Amniotic epithelial cell (primary cell): ENCODE measurements at regions not wholly inside any gene's neighbourhood (a gene's known extent, or its start where the extent isn't known, plus 50 kb on each side); places are given as distances from the start of the nearest gene placed in this dataset.
A peak's percentile ranks its signal among the peaks of the same experiment; 100 is the strongest.
"Not testable (repeated sequence)": the region's sequence is repeated elsewhere in the genome, so short reads cannot be mapped to it uniquely, and the experiment has no call there.

Source experiments
- DNase-seq: peaks from one replicate; pipeline ENCODE4 v3.0.0-alpha.2; 2010; ENCODE audit warnings: low read depth

DNA sequence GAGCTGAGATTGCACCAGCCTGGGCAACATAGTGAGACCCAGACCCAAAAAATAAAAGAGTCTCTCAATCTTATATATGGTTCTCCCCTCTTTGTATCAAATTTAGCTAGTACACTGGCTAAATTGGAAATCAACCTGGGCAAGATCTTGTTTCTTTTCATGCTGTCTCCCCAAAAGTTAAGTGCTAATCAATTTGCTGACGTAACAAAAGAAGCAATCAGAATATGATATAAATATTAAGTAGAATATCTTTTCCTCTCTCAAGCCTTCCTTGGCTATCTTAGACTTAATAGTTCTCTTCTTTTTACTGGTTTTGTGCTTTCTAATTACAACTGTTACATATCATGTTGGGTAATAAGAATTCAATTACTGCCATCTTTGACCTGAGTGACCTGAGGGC lies 258.9 kb downstream of the KCNRG start:
- DNase-seq = no peak

DNA sequence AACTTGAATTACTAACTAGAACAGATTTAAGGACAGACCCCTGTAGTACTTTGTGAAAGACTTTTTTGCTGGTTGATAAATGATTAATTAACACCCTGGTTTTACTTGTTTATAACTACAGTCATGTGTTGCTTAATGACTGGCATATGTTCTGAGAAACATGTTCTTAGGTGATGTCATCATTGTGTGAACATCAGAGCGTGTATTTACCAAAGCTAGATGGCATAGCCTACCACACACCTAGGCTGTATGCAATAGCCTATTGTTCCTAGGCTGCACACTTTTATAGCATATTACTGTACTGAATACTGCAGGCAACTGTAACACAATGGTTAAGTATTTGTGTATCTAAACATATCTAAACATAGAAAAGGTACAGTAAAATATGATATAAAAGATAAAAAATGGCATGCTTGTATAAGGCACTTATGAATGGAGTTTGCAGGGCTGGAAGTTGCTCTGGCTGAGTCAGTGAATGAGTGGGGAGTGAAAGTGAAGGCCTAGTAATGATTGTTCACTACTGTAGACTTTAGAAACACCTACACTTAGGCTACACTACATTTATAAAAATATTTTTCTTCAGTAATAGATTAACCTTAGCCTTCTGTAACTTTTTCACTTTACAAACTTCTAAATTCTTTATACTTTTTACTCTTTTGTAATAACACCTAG lies 260.3 kb downstream of the KCNRG start:
- peak; percentile 34 for DNase-seq

DNA sequence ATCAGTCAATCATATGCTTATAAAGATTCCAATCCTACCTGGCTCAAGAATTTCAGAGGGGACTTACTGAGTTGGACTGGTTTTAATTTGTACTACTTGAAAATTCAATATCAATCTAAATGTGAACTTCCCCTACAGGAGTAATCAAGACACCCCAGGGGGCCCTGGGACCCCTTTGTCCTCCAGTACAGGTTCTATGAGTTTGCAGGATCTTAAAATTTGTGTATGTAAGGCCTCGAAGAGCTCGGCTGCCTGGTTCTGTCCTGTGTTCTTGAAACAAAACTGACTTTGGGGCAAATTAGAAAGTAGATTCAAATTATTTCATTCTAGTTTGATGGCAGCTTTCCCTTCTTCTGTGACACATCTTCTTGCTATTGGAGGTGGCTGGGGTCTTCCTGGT lies 261.3 kb downstream of the KCNRG start:
- DNase-seq = no peak

DNA sequence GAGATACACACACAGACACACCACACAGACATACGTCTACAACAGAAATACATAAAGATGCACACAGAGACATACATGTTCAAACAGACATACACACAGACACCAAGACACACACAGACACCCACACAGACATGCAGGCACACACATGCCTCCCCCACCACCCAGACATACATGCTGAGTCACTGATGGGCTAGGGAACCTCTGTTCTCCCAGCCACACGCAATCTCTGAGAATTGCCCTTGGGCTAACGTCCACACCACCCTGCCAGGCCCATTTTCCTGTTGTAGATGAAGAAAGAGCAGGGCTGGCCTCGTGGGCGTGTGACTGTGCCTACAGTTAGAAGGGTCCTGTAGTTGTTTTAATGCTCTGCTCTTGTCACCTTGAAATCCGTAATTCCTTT lies 261.9 kb downstream of the KCNRG start:
- DNase-seq = no peak

DNA sequence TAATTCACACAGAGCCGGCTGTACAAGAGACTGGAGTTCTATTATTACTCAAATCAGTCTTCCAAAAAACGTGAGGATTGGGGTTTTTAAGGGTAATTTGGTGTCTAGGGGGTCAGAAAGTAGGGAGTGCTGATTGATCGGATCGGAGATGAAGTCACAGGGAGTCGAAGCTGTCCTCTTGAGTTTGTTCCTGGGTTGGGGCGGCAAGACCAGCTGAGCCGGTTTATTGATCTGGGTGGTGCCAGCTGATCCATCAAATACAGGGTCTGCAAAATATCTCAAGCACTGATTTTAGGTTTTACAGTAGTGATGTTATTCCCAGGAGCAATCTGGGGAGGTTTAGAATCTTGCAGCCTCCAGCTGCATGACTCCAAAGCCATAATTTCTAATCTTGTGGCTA lies 262.7 kb downstream of the KCNRG start:
- DNase-seq = no peak

DNA sequence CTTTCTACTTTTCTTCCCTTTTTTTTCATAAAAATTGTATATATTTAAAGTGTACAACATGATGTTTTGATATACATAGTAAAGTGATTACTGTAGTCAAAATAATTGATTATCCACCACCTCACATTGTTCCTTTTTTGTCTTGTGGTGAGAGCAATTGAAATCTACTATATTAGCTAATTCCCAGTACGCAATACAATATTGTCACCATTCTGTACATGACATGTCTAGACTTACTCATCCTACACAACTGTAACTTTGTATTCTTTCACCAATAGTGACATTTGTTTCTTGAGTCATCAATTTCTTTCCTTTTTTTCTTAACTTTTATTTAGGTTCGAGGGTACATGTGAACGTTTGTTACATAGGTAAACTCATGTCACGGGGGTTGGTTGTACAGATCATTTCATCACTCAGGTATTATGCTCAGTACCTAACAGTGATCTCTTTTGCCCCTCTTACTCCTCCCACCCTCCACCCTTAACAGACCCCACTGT lies 265.2 kb downstream of the KCNRG start:
- no peak for DNase-seq

DNA sequence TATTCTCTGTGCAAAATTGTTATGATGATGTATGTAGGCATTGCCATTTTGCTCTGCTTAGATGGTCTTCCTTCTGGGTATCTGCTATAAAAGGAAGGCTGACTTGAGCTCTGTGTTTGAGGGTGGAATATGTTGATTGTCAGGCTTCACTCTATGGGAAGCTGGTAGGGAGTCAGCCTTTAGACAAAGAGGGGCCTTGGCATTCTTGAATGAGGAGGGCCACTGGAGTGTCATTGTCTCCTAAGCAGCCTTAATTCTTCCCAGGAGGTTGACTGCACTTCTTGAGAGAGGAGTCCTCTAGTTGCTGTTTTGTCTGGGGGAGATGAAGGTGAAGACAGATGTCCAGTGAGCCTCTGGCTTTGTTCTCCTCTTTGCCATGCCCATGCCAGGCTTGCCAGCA lies 266.8 kb downstream of the KCNRG start:
- no peak for DNase-seq

DNA sequence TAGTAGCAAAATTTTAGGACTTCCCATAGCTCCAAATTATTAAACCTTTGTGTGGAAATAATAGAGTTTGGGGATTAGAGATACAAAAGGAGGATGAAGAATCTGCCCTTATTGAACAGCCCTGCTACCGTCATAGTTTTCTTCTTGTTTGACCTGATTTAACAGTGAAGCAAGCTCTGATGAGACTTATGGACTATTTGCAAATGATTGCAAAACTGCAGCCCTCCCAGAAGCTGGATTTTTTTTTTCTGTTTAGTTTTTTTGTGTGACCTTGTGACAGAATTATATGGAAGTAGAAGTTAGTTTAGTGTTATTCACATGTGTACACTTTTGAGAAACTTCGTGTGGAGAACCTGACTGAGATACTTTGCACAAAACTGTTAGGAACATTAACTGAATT lies 267.8 kb downstream of the KCNRG start:
- no peak for DNase-seq

DNA sequence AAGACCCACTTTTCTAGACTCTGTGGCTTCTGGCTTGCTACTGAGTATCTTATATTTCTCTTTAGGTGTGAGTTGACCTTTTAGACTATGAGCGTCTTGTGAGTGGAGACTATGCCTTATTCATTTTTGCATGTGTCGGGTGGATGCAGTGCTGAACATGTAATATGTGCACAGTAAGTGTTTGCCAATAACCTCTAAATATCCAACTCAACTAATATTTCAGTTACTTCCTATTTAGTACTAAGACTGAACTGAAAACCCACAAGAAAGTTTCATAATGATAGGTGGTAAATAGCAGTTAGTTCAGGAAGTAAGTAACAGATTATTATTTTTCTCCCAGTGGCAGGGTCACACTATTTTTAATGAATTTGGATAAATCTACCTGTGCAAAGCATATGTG lies 269.3 kb downstream of the KCNRG start:
- no peak for DNase-seq

DNA sequence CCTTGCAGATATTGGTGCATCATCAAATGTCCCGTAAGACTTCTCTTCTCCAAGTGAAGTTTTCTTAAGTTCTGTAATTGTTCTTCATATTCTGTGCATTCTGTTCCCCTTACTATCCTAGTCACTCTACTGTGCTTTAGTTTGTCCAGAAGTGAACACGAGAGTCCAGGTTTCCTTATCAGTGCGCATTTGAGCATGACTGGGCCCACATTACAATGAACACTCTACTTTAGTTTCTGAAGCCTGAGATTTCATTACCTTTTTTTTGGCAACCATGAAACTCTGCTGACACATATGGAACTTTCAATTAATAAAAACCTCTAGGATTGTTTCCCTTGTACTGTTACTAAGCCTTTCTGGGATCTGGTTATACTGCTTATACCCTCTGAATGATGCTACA lies 270.0 kb downstream of the KCNRG start:
- DNase-seq = no peak

DNA sequence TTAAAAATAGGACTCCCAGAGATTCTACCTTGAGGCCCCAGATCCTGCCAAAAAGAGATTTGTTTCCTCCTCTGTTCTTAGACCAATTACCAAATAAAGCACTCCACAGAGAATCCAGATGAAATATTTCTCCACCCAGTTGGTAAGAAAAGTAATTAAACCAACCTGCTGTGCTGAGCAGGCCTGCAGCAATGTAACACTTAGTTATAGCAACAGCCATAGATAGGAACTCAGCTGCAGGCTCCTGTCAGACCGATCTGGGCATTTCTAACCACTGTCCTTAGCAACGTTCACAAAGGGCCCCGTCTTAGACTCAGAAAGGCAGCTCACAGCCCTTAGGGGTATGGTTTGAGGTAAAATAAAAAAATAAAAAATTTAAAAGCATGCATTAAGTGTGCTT lies 271.1 kb downstream of the KCNRG start:
- DNase-seq = no peak

DNA sequence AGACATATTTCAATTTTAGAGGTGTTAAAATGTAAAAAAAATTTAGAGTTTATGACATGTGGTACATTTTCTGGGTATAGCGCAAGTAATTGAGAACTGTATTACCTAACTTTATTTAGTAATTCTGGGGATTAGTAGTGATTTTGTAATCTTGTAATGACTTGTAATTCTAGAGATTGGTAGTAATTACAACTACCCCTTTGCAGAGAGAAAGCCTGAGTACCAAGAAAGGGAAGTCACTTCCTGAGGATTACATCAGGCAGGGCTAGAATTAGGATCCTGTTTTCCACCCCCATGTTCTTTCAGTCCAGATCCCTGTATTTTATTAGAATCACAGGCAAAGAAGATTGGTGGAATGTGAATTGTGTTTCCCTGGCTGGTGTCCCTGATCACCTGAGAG lies 274.9 kb downstream of the KCNRG start:
- no peak for DNase-seq

DNA sequence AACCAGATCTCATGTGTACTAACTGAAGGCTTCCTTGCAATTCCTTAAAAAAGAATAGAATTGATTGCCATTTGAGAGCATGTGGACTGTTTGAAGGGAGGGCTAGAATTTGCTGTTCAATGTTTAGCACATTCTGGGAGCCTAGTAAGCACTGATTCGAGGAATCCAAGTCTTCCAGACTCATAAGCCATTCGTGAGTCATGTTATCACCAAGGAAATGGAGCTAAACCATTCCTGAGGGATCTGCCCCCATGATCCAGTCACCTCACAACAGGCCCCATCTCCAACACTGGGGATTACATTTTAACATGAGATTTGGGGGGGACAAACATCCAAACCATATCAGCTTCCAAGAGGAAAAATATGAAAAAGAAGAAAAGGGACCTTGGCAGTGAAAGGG lies 276.4 kb downstream of the KCNRG start:
- DNase-seq = peak; percentile 64

DNA sequence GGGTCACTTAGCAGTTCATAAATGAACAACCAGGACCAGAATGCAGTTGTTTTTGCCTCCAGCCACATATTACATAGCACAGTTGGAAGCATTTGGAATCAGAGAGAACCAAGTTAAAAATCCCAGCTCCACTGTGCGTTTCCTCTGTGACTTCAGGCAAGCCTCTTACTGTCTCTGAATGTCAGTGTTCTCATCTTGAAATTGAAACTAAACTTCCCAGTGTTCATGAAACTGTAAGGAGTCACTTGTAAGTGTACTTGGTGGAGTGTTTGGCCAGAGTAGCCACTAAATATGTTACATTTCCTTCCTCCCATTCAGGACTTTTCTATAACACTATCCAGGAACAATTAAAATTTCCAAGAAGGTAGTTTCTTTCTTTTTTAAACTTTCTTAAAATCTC lies 276.8 kb downstream of the KCNRG start:
- DNase-seq = no peak

DNA sequence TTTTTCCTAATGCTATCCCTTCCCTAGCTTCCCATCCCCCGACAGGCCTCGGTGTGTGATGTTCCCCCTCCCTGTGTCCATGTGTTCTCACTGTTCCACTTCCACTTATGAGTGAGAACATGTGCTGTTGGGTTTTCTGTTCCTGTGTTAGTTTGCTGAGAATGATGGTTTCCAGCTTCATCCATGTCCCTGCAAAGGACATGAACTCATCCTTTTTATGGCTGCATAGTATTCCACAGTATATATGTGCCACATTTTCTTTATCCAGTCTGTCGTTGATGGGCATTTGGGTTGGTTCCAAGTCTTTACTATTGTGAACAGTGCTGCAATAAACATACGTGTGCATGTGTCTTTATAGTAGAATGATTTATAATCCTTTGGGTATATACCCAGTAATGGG lies 279.2 kb downstream of the KCNRG start:
- DNase-seq = not testable (repeated sequence)

DNA sequence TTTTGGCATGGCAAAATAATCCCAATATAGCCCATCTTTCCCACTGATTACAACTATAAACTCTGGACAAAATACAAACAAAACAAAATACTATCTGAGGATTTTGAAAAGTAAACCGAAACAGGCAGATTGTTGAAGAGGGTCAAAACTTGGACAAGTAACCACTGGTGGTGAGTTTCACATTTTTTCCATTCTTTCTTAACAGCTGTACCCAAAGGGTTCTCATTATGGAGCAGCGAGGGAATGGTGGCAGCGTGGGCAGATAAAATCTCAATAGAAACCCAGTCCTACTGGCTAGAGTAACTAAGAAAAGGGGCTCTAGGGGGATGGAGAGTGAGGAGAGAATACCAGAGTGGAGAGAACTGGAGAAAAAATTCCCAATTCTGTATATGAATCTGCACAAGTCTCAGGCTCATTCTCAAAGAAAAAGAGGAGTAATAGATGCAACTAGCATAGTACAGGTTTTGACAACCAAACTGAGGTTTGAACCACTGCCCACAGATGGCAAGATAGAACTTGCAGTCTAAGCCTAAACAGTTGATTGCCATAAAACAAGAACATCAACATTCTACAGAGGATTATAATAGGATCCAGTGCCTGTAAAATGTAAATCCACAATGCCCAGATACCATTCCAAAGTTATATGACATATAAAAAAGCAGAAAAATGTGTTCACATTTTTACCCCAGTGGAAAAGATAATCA lies 284.5 kb downstream of the KCNRG start:
- DNase-seq = no peak

DNA sequence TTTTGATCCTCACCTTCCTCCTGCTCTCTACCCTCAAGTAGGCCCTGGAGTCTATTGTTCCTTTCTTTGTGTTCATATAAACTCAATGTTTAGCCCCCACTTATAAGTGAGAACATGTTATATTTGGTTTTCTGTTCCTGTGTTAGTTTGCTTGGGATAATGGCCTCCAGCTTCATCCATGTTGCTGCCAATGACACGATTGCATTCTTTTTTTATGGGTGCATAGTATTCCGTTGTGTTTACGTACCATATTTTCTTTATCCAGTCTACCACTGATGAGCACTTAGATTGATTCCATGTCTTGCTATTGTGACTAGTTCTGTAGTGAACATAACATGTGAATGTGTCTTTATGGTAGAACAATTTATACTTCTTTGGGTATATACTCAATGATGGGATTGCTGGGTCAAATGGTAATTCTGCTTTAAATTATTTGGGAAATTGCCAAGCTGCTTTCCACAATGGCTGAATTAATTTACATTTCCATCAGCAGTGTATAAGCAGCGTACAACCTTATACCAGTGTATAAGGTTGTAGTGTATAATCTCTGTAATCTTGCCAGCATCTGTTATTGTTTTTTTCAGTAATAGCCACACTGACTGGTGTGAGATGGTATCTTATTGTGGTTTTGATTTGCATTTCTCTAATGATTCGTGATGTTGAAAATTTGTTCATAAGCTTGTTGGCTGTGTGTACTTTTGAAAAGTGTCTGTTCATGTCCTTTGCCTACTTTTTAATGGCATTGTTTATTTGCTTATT lies 288.9 kb downstream of the KCNRG start:
- DNase-seq = no peak

DNA sequence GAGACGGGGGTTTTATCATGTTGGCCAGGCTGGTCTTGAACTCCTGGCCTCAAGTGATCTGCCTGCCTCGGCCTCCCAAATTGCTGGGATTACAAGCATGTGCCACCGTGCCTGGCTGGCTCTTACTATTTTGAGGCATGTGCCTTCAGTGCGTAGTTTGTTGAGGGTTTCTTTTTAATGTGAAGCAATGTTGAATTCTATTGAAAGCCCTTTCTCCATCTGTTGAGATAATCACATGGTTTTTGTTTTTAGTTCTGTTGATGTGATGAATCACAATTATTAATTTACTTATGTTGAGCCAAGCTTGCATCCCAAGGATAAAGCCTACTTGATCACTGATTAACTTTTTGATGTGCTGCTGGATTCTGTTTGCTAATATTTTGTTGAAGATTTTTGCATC lies 290.9 kb downstream of the KCNRG start:
- no peak for DNase-seq

DNA sequence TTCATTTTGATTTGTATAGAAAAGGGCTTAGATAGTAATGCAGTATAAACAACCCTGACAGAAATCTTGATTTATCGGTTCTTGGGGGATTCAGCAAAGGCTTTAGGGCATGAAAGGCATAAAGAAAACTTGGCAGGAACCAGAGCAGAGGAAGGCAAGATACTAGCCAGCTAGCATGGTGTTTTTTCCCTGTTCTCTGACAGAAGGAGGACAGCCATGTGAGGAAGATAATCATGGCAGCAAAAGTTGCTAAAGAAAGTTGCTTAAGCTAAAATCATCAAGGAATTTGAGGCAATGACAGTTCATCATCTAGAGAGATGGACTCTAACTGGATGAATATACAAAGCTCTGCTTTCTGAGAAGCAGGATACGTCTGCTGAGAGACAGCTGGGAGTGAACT lies 294.1 kb downstream of the KCNRG start:
- peak; percentile 89 for DNase-seq

DNA sequence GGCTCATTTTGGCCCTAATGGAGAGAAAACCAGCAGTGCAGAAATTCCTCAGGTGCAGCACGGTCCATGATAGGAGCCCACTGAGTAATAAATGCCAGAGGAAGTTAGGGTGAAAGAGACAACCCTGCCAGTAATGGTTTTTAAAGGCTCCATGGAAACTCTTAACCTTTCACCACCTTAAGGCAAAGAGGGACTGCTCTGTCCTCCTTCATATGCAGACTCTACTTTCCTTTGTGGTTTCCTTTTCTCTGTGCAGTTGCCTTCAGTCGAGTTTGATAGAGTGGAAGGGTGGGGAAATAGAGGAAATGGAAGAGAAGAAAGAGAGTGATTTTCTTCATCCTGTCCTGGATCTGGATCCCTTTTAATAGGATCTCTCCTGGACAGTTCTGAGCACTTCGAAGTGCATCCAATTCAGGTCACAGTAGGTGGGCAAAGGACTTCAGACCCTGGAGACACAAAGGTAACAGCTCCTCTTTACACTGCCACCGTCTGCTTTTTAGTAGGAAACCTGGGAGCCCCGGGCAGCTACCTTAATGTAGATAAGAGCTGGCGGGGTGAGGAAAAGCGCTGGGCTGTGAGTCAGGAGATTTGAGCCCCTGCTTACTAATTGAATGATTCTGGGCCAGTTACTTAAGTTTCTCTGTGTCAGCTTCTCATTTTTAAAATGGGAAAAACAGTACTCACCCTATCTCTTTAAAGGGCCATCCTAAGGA lies 294.8 kb downstream of the KCNRG start:
- DNase-seq = no peak

DNA sequence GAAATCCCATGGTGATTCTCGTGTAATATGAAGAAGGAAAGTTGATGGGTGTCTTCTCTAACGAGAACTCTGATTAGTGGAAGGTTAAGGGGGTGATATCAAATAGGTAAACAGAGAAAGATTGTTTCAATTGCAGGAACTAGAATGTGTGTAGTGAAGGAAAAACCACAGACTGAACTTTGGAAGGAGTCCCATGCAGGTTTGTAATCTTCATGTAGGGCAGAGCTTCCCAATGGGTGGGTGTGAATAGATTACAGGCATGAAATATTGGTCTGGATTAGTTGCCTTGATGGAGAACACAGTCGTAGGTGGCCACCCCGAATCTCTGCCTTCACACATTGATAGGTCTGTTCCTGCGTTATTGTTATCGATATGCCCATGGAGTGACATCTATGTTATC lies 295.5 kb downstream of the KCNRG start:
- no peak for DNase-seq

DNA sequence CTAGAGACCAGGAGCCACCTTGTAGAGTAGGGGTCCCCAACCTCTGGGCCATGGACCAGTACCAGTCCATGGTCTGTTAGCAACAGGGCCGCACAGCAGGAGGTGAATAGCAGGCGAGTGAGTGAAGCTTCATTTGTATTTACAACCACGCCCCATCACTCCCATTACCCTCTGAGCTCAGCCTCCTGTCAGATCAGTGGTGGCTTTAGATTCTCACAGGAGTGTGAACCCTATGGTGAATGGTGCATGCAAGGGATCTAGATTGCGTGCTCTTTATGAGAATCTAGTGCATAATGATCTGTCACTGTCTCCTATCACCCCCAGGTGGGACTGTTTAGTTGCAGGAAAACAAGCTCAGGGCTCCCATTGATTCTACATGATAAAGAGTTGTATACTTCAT lies 303.6 kb downstream of the KCNRG start:
- no peak for DNase-seq
